Heart right ventricle (tissue), 16 donors: ENCODE measurements at regions not wholly inside any gene's neighbourhood (a gene's known extent, or its start where the extent isn't known, plus 50 kb on each side); places are given as distances from the start of the nearest gene placed in this dataset.

Source experiments
- ATAC-seq, 8 donors: fragments of 200-7000 bp; cut with Tn5 transposase; one replicate each; pipeline ENCODE4 v1.9.1; 2020; ENCODE audit warnings: mild to moderate bottlenecking in 8 of 8, moderate library complexity in 8 of 8, moderate number of reproducible peaks in 1 of 8
- DNase-seq, 2 donors: peaks; one replicate each; pipeline ENCODE4 v3.0.0-alpha.2; 2020
- H3K27ac ChIP-seq, 10 donors: fragments of 200-600 bp; sonication (generic) in 2 of 10; one replicate each; pipeline versions ENCODE4 v1.5.0 to v1.8.0; 2020 to 2022; ENCODE audit warnings: mild to moderate bottlenecking in 3 of 10
- H3K27me3 ChIP-seq, 7 donors: fragments of 200-600 bp; one replicate each; pipeline ENCODE4 v1.8.0; 2021 to 2022; ENCODE audit warnings: mild to moderate bottlenecking in 2 of 7
- H3K36me3 ChIP-seq, 9 donors: fragments of 200-600 bp; sonication (generic) in 1 of 9; one replicate each; pipeline versions ENCODE4 v1.5.0 to v1.8.0; 2020 to 2022; ENCODE audit warnings: mild to moderate bottlenecking in 2 of 9
- H3K4me1 ChIP-seq, 9 donors: fragments of 200-600 bp; sonication (generic) in 1 of 9; one replicate each; pipeline versions ENCODE4 v1.5.0 to v1.8.0; 2020 to 2022; ENCODE audit warnings: mild to moderate bottlenecking in 4 of 9
- H3K4me3 ChIP-seq, 10 donors: fragments of 200-600 bp; sonication (generic) in 2 of 10; one replicate each; pipeline versions ENCODE4 v1.5.0 to v1.8.0; 2020 to 2022; ENCODE audit warnings: mild to moderate bottlenecking in 7 of 10, moderate library complexity in 2 of 10
- H3K9me3 ChIP-seq, 11 donors: fragments of 200-600 bp in 10 of 11; sonication (generic) in 2 of 11; one replicate each; pipeline versions ENCODE4 v1.5.0 to v1.8.0; 2013 to 2022; ENCODE audit warnings: mild to moderate bottlenecking in 2 of 11, control low read depth in 1 of 11, moderate library complexity in 1 of 11
- WGBS, 2 donors: extraction: QIAGEN DNeasy Blood & Tissue Kit; methylation state at CpG; one replicate each; pipeline ENCODE4 v1.1.7; 2013; ENCODE audit warnings: inconsistent platforms in 1 of 2; 5-methylcytosine and 5-hydroxymethylcytosine counted together
- intact Hi-C, 10 donors: fragments of 100-400 bp; cut with DNase I; formaldehyde crosslinking; loops; one replicate each; pipeline versions ENCODE4 v1.11.1 to v1.14.2; 2022
- TF ChIP-seq, protein P1 (sequence below), 9 donors: fragments of 200-600 bp; sonication (generic) in 2 of 9; IDR thresholded peaks; one replicate each; pipeline versions ENCODE4 v1.5.0 to v1.8.0; 2021 to 2022; ENCODE audit warnings: antibody characterized with exemption in 9 of 9, mild to moderate bottlenecking in 5 of 9, moderate library complexity in 1 of 9
- donor health status: Arrhythmogenic right ventricular cardiomyopathy.
- donor health status: ischemic (EF 13 %, LVEDD 7.1; RV severe dilation, severe dysfunction).
- donor health status: healthy with polysubstance abuse.
- donor health status: DM: no; HTN: yes; CAD: no.
- donor health status: DM: no; HTN: no; CAD: no.
- donor health status: ischemic (EF 25% LVEDD 6.9; RV normal size, moderate dysfunction).
- donor health status: ischemic (EF 25% LVEDD 5.7; RV mildly dilated, moderate dysfunction).
- donor health status: healthy.
- donor health status: DM: yes; HTN: yes; CAD: no.
- donor health status: Ischemic cardiomyopathy.
- donor health status: ischemic (EF 35%, LVEDD 5.7; RV mildly dilated, moderate dysfunction).
- donor health status: nonischemic (EF 11% LVEDD 7.7; RV severe dilation, severe dysfunction).
- donor health status: DM: yes; HTN: yes; CAD: no.
- donor health status: PGD.
- donor health status: ischemic (EF 29% LVEDD 5.4; RV normal size, mild dysfunction).
- donor health status: nonischemic (EF 23%, LVEDD 6.1; RV moderate dilation, normal function).

DNA sequence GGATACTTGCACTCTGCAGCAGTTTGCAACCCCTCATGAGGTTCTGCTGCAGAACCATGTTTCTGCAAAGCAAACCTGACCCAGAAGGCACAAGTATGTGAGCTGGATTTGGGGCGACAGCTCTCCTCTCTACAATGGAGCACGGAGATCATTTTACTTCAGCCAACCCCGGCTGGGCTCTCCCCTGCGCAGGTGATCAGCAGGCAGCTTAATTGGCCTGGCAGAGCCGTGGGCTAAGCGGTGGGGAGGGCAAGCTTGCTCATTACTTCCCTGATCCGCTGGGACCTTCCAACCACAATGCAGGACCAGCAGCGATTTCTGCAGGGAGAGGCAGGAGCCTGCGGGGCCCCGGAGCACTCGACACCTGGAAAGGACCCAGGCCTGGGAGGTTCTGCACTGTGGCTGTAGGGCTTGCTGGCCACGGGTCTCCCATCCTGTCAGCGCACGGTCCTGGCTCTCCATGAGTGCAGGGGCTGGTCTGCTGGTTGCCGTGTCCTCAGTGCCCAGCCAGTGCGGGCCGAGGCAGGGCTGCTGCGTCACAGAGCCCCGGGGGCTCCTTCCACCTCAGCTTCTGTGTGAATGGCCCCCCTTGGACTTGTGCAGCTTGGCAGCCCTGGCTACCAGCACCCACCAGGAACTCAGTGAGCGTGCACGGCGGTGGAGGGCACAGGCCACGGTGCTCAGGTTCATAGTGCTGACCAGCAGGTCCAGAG lies 51.8 kb upstream of the RAPGEF1 start:
- H3K4me1 ChIP-seq = no peaks in the 10 kb centered on the region
- intact Hi-C loops = loop anchor here in 1 of 10 donors (5.0 kb wide), 1 partner anchor 984 kb away; no protein-coding TSS in a partner anchor
- no peak for DNase-seq
- WGBS, 2 donors = 78 to 81% methylated on average over 23 of the region's 23 CpGs
- H3K36me3 ChIP-seq = no peaks in the 10 kb centered on the region
- ATAC-seq = peak in 1 of 8 donors; percentile 15
- TF ChIP-seq, protein P1, sequence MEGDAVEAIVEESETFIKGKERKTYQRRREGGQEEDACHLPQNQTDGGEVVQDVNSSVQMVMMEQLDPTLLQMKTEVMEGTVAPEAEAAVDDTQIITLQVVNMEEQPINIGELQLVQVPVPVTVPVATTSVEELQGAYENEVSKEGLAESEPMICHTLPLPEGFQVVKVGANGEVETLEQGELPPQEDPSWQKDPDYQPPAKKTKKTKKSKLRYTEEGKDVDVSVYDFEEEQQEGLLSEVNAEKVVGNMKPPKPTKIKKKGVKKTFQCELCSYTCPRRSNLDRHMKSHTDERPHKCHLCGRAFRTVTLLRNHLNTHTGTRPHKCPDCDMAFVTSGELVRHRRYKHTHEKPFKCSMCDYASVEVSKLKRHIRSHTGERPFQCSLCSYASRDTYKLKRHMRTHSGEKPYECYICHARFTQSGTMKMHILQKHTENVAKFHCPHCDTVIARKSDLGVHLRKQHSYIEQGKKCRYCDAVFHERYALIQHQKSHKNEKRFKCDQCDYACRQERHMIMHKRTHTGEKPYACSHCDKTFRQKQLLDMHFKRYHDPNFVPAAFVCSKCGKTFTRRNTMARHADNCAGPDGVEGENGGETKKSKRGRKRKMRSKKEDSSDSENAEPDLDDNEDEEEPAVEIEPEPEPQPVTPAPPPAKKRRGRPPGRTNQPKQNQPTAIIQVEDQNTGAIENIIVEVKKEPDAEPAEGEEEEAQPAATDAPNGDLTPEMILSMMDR (IDR thresholded peaks at IDR 0.05) = no peak
- H3K27ac ChIP-seq = no peak overlapping the region
- H3K27me3 ChIP-seq = peaks cover 3 to 50% (median 38%) of the 10 kb centered on the region in 7 donors
- no peak overlapping the region for H3K4me3 ChIP-seq
- peaks cover 0 to 5% (median 0%) of the 10 kb centered on the region in 11 donors for H3K9me3 ChIP-seq
